HG02798 (cell line): ENCODE measurements at regions not wholly inside any gene's neighbourhood (a gene's known extent, or its start where the extent isn't known, plus 50 kb on each side); places are given as distances from the start of the nearest gene placed in this dataset.

Experiments
- ATAC-seq: cut with Tn5 transposase; IDR thresholded peaks from one replicate; pipeline ENCODE4 v1.9.1; 2021; ENCODE audit warnings: mild to moderate bottlenecking; ENCODE audit not compliant: unreplicated experiment, poor library complexity

DNA sequence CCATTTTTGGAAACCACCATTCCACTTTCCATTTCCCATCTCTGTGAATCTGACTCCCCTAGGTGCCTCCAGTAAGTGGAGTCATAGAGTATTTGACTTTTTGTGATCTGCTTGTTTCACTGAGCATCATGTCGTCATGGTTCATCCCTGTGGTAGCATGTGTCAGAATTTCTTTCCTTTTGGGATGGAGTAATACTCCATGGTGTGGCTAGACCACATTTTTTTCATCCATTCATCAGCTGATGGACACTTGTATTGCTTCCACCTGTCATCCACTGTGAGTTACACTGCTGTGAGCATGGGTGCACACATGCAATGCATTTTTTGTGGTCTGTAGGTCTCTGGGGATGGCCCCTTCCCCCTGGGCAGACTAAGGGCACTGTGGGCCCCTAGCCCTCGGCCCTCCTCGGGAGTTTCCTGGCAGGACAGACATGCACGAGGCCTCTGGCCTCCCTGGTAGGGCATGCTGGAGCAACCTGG is 115.9 kb downstream of the GADD45G start:
- no peak for ATAC-seq

DNA sequence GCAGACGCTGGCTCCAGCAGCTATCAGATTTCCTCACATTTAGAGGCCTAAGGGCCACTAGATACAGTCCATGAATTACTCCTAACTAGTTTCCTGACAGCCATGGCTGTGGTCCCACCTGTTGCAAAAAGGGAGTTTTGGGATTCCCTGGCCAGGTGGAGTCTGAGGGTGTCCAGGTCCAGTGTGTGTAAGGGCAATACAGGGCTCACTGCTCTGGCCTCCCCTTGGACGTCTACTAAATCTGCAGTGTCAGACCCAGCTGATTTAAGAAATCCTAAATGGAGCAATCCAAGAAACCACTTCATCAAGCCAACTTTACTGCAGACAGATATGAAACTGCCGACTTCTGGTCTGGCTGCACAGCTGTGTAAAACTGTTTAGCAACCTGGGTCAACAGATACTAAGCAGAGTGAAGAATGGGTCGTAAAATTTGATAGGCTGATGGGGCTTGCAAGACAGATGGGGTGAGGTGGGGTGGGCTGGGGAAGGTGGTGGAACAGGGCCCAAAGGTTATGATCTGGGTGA is 116.4 kb downstream of the GADD45G start:
- no peak for ATAC-seq

DNA sequence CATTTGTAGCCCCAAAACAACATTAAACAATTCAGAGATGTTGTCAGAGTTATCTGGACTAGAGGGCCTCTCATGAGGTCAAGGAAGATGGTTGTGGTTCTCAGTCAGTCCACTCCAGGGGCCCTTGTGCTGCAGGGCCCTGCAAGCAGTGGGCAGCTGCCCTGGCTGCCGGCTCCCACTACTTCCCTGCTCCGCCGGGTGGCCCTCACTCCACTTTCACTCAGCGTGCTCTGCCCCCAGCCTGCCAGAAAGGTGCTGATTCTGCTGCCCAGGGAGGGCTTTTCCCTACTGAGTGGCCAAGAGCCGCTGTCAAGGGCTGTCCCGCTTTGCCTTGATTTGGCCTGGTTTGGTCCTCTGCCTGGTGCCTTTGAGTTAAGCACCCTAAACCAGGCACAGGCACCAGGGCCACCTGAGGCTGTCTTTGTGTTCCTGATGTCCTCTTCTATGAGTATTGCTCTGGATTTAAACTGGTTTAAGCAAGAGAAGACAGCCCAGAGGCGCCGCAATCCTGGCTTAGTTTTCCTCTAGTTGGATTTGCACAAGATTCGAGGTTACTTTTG is 117.2 kb downstream of the GADD45G start:
- no peak for ATAC-seq

DNA sequence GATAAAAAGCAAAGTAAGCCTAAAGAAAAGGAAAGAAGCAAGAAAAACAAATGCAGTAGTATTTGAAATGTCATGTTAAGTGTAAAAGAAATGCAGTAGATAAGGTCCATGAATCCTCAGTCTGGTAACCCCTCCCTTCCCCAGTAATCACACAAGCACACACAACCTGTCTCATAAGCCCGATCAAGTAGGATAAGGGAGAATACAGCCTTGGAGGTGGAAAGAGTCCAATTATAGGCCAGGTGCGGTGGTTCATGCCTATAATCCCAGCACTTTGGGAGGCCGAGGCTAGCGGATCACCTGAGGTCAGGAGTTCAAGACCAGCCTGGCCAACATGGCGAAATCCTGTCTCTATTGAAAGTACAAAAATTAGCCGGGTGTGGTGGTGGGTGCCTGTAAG is 117.9 kb downstream of the GADD45G start:
- no peak for ATAC-seq

DNA sequence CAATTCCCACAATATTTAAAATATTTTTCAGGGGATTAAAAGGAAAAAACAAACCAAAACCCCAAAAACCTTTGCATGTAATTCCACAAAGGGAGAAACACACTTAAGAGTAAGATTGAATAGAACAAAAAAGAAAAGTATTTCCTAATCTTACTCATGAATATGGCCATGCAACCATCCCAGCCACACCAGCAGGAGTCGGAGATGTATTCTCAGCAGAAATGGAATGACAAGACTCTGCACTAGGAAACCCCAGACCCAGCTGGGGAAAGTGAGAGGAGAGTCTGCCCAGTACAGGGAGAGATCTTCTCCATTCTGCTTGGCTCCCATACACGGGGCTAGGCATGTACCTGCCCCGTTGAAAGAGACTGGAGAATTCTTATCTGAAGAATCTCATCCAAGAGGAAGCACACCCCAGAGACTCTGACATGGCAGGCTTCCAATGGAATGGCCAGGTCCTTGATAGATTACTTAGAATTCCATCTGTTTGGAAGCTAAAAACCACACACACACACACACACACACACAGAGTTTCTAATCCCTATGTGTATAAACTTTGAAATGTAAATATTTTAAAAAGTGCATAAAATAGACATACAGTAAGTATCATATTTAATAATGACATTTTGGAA is 118.8 kb downstream of the GADD45G start:
- ATAC-seq, result no peak

DNA sequence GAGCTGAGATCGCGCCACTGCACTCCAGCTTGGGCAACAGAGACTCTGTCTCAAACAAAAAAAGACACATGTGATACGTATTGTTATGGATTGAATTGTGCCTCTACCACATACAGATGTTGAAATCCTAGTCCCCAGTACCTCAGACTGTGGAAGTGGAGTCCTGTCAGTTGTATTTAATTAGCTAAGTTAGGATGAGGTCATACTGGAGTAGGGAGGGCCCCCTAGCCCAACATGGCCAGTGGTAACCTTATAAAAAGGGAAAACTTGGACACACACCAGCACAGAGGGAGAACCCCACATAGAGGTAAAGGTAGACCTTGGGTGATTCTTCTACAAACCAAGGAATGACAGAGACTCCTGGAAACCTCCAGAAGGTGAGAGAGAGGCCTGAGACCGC is 119.8 kb downstream of the GADD45G start:
- ATAC-seq, result no peak

DNA sequence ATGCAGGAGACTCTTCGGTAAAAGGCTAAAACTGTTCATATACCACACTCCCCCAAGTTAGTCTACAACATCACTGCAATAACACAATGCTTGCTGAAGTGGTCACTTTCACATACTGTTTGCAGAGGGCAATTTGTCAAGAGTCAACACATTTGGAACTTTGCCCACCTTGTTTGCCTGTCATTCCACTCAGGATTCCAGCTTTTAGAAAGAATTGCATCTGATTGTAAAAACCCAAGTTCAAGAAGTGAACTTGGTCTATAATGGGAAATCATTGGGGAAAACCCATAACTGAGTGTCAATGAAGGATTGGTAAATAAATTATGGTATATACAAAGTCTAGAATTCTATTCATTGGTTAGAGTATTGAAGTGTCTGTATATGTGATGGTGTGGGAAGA is 120.5 kb downstream of the GADD45G start:
- no peak for ATAC-seq

DNA sequence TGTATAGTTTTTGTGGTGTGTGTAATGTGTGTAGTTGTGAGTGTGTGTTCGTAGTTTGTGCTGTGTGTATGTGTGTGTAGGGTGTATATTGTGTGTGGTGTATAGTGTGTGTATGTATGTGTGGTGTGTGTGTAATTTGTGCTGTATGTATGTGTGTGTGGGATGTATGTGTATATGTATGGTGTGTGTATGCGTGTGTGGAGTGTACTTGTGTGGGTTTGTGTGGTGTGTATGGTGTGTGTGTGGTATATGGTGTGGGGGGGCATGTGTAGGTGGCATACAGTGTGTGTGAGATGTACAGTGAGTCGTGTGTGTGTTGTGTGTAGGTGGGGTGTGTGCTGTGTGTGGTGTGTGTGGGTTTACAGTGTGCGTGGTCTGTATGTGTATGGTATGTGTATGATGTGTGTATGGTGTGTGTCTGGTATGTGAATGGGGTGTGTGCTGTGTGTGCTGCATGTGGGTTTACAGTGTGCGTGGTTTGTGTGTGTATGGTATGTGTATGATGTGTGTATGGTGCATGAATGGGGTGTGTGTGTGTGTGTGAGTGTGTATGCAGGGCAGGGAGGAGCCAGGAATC is 125.2 kb downstream of the GADD45G start:
- ATAC-seq, result no peak

DNA sequence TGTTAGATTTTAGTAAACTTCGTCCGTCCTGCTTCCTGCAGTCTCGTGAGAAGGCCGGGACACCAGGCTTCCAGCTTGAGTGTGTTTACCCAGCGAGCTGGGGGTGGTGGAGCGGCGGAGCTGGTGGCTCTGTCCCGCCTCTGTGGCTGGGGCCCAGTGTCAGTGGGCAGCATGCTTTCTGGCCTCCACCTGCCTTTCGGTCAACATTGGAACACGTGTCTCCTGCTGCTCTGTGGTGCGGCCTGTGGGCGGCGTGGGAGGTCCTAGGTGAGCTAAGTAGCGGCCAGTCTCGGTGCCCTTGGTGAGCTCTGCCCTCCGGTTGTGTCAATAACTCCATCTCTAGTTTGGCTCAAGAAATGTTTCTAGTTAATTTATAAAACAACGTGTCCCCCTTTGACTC is 125.9 kb downstream of the GADD45G start:
- no peak for ATAC-seq

DNA sequence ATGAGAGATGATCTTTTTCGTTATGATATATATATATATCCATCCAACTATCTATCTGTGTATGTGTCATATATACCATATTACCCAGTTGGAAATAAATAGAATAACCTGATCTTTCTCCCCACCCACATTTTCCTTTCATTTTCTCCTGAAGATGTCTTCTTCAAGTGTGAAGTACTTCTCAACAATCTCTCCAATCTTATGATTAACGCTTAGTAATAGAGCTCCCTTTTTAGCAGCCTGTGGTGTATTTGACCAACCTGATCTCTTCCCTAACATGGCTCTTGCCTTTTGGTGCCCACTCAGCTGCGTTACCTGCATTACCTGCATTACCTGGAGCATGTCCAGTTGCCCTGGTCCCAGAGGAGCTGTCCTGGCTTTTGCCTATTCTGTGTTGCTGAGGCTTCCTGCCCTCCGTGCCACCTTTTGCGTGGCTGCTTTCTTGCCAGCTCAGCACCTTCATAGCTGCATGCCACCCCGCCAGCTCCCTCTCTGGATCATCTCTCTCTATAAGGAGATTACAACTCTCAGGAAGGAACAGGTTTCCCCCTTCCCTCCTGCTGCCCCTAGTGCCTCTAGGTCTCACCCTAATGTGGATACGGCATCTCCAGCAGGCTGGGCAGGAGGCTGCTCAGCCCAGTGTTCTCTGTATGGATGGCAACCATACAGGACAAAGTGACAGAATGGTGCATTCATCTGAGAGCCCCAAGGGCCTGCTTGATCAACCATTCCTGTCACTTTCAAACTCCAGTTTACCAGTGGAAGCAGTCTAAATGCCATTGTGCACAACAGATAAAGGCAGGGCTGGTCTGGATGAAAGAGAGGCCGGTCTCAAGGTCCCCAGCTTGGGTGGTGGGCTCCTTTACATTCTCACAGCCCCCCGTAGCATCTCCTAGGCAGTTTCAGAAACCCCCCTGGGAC is 126.7 kb downstream of the GADD45G start:
- ATAC-seq, result no peak

DNA sequence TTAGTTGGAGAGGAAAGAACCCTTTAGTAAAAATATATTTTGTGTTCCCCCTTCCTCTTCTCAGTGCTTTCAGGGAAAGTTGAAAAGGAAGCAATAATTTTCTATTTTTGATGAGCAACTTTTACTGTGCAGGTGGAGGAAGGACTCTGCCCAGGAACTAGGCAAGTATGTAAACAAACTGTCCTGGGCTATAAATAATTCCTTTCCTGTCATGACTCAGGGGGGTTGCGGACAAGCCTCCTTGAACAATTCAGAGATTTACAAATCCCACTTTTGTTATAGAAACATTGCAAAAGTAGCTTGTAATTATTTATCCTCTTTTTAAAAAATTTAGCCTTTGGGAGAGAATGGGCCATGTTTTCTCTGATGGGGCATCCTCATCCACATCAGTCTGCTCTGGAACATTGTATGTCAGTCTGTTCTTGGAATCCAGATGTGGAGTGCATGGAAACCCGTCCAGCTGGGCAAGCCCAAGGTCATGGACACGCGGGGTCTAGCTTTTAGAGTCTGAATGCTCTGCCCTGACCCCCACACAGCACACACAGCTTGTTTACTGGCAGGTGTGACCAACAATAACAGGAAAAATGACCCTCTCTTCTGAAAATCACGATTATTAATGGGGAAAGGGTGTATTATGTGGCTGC is 127.6 kb downstream of the GADD45G start:
- no peak for ATAC-seq

DNA sequence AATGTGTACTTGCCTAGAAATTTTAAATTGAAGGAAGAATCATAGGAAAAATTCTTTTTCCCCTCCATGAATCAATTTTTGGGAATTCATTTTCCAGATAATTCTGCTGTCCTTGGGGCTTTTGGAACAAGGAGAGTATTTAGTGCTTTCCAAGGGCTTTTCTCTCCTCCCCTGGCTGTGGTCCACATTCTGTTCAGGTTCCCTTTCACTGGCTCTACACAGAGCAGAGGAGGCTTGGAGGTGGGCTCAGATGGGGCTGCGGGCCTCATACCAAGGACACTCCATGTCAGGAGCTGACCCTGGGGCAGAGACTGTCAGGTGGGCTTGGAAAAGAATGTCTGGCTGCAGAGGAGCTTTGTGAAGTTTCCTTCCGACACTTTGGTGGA is 128.1 kb downstream of the GADD45G start:
- ATAC-seq, result no peak

DNA sequence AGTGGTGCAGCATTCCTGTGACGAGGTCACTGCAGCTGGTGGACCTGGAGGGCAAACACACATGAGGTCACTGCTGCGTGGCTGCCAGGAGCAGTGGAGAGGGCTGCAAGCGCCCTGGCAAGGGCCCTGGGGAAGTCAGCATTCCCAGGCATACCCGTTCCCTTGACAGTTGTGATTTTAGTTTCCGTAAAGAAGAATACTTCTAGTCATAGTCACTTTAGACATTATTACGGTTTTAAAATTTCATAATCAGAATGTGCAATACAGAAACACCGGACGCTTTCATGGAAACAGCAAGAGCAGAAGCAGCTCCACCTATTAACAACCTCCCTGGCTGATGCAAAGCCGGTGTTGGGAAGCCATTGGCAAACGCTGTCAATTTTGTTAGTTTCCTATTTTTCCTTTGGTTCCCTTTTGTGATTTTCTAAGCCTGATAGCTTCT is 129.8 kb downstream of the GADD45G start:
- ATAC-seq, result no peak

DNA sequence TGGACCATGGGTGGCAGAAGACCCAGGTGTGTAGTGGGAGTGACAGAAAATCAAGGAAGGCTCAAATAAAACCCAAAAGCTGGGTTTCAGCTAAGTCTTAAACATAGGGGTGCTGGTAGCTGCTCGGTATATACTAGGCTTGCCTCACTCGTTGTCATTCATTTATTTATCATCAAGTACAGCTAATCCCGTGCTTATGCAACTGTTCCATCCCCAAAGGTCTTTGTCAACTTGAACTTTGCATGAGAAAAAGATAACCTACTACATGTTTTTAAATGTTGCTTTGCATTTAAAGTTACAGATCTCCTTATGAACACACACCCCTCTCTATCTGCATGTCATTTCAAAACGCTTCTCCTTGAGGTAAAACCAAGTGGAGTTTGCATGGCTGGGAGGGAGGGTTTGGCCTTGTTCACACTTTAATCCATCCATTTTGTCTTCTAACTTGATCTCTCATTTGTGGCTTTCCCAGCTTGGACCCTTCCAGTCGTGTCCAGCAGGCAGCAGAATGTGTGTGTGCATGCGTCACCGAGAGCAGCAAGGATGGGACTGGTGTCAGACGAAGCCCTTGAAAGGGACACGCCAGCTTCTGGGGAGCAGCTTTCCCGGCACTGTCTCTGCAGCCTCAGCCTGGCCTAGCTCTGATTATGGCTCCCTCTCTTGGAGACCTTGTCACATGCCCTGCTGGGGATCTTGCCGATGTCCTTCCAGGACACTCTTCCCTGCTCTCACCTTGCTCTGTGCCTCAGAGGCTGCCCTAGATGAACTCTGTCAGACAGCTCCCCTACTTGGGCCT is 133.5 kb downstream of the GADD45G start:
- ATAC-seq, result no peak

DNA sequence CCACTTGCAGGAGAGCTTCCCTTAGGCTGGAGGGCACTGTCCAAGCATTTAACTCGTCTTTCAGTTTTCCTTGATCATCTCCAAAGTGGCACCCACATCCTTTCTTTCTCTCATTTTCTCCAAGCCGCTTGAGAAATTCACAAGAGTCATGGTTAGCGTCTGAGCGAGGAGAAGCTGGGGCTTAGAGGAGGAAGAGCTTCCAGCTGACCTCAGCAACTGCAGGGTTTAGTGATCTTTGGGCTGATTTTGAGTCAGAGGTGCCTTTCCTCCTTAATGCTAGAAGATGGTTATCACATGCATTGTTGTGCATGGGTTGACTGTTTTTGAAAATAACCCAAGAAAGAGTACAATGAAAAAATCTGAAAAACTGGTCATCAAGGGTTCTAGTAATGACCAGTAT is 134.7 kb downstream of the GADD45G start:
- no peak for ATAC-seq

DNA sequence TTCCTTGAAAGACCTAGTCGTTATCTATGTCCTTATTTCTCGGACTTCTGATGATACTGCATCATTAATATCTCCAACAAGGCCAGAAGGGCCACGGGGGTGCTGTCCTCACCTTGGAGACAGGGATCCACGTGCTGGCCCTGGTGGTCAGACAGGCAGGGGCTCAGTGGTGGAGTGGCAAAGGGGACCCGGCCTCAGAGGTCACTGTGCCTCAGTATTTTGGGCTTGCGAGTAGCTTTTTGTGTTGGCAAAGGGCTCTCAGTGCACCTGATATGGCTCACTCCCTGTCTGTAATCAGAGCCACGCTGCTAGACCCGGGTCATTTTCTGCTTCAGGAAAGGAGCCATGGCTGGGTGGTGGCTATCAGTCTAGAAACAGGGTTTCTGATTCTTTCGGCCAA is 135.1 kb downstream of the GADD45G start:
- ATAC-seq, result no peak

DNA sequence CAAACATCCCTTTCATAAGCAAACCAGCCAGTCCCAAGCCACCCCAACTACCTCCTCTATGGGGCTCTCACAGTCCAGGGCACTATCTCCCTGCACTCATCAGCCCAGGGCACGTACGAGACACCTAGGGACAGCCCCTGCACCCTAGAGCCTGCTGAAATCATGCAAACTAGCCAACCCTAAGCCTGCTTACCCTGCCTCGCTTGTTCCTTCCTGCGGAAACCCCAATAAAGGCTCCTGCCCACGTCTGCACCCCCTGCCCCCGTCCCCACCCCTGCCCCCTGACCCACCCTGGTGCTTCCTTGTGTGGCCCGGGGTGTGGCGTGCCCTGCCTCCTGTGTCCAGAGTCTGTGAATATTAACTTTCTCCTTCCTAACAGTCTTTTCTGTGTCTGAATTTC is 135.9 kb downstream of the GADD45G start:
- ATAC-seq, result peak; percentile 39

DNA sequence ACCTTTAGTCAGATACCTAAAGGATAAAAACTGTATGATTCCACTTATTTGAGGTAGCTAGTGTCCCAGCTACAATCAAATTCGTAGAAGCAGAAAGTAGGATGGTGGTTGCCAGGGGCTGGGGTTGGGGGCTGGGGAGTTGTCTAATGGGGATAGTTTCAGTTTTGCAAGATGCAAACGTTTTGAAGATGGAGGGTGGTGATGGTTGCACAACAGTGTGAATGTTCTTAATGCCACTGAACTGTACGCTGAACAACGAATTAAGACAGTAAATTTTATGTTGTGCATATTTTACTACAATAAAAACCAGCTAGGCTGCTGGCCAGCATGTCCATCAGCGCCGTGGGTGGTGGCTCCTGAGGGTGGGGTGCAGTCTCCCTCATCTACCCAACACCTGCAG is 137.8 kb downstream of the GADD45G start:
- ATAC-seq, result no peak

DNA sequence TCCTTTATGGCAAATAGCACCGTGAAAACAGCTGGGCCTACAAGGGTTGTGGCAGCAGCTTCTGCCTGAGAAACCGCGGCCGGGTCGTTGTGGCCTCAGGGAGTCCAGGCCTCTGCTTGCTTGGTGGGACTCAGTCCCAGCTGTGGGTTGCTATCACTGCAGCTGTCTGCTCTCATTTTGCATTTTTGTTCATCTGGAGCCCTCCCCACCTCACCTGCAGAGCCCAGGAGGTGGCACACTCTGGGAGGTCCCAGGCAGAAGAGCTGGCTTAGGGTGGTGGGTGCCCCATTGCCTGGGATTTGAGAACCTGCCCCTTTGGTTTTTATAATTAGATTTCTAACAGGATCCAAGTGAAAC is 138.4 kb downstream of the GADD45G start:
- peak; percentile 72 for ATAC-seq
